ENCODE measurements at regions not wholly inside any gene's neighbourhood (a gene's known extent, or its start where the extent isn't known, plus 50 kb on each side); places are given as distances from the start of the nearest gene placed in this dataset.

DNA sequence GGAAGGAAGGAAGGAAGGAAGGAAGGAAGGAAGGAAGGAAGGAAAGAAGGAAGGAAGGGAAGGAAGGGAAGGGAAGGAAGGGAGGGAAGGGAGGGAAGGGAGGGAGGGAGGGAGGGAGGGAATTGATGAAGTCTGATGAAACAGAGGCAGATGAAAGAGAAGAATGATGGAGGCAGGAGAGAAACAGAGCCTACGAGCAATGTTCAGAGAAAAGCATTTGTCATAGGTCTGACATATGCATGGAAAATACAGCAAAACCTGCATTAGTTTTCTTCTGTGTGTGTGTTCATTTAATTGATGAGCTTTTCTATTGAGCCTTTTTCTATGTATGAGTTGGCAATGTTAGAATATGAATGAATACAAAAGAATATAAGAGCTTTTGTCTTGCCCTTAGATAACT lies 343.4 kb downstream of the GXYLT1 start:
- no peaks in the 10 kb centered on the region for H3K27me3 ChIP-seq (ENCODE audit: control insufficient read depth, insufficient read depth, low read length)
- H3K9ac ChIP-seq (ENCODE audit: low read length), result no peak overlapping the region
- no peak overlapping the region for H3K4me3 ChIP-seq (ENCODE audit: low read length)
- no peaks in the 10 kb centered on the region for H3K4me1 ChIP-seq (ENCODE audit: control insufficient read depth, low read depth, low read length)
- no peak overlapping the region for H3K27ac ChIP-seq (ENCODE audit: low read length)
- no peaks in the 10 kb centered on the region for H3K9me3 ChIP-seq (ENCODE audit: control insufficient read depth, low read depth, low read length)
- no peaks in the 10 kb centered on the region for H3K36me3 ChIP-seq (ENCODE audit: control insufficient read depth, low read depth, low read length)

DNA sequence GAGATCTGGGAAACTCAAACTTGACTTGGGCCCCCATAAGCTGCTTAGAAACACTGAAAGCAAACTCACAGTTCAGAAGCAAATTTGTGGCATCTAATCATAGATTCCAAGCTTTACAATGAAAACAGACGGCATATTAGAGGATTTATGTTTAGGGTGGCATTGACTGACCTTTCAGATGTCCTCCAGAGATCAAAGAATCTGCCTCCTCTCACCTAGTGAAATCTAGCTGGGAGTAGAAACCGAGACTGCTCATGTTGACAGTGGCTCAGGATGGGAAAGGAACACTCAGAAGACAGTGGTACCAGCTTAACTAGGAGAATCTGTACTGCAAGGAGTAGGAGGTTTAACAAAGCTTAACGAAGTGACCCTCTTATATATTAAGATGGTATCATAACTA lies 345.0 kb downstream of the GXYLT1 start:
- Histone ChIP-seq H3K4me1 (ENCODE audit: control insufficient read depth, low read depth, low read length) (no peaks in the 10 kb centered on the region), H3K27ac (ENCODE audit: low read length) (no peak overlapping the region), H3K9ac (ENCODE audit: low read length) (no peak overlapping the region), H3K9me3 (ENCODE audit: control insufficient read depth, low read depth, low read length) (no peaks in the 10 kb centered on the region), H3K36me3 (ENCODE audit: control insufficient read depth, low read depth, low read length) (no peaks in the 10 kb centered on the region), H3K4me3 (ENCODE audit: low read length) (no peak overlapping the region), H3K27me3 (ENCODE audit: control insufficient read depth, insufficient read depth, low read length) (no peaks in the 10 kb centered on the region)

DNA sequence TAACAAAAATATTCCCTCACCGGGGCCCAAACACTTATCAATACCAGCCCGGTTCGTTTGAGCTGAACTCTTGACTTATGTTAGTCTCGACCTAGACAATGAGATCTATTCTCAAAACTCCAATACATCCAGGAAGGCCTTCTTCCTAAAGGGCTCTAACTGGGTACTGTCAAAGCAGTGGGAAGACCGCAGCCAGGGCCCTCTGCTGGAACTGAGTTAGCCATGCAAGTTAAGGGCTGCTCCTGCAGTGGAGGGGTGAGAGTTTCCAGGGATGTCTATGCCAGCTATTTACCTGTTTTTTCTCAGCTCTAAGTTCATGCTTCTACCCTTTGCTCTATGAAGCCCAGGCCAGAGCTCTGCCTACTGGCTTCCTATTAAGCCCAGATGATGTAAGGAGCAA lies 348.8 kb downstream of the GXYLT1 start:
- Histone ChIP-seq H3K9me3 (ENCODE audit: control insufficient read depth, low read depth, low read length) (no peaks in the 10 kb centered on the region), H3K27ac (ENCODE audit: low read length) (no peak overlapping the region), H3K4me1 (ENCODE audit: control insufficient read depth, low read depth, low read length) (no peaks in the 10 kb centered on the region), H3K27me3 (ENCODE audit: control insufficient read depth, insufficient read depth, low read length) (no peaks in the 10 kb centered on the region), H3K36me3 (ENCODE audit: control insufficient read depth, low read depth, low read length) (no peaks in the 10 kb centered on the region), H3K4me3 (ENCODE audit: low read length) (no peak overlapping the region), H3K9ac (ENCODE audit: low read length) (no peak overlapping the region)

DNA sequence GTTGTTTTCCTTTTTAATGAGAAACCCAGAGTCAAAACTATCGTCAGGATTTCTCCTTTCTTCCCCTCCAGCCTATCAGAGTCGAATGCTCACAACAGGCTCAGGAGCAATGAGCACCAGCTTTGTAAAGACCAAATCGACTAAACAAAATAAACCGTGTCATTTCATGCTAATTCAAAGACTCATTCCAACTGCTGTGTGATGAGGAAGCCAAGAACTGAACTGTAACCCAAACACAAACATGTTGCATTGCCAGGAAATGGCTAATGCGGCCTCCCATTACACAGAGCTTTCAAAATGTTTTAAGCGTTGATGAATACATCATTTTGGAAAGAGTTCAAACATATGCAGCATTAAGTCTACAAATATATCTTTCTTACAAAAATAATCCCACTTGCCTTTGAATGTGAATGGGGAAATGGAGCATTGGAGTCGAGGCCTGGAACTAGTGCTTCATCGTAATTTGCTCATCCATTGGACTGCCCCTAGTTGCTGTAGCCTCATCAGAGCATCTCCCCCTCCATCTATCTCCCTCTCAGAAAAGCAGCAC lies 349.5 kb downstream of the GXYLT1 start:
- H3K27me3 ChIP-seq (ENCODE audit: control insufficient read depth, insufficient read depth, low read length), result no peaks in the 10 kb centered on the region
- no peak overlapping the region for H3K27ac ChIP-seq (ENCODE audit: low read length)
- H3K36me3 ChIP-seq (ENCODE audit: control insufficient read depth, low read depth, low read length), result no peaks in the 10 kb centered on the region
- no peak overlapping the region for H3K4me3 ChIP-seq (ENCODE audit: low read length)
- no peaks in the 10 kb centered on the region for H3K9me3 ChIP-seq (ENCODE audit: control insufficient read depth, low read depth, low read length)
- H3K4me1 ChIP-seq (ENCODE audit: control insufficient read depth, low read depth, low read length), result no peaks in the 10 kb centered on the region
- no peak overlapping the region for H3K9ac ChIP-seq (ENCODE audit: low read length)

DNA sequence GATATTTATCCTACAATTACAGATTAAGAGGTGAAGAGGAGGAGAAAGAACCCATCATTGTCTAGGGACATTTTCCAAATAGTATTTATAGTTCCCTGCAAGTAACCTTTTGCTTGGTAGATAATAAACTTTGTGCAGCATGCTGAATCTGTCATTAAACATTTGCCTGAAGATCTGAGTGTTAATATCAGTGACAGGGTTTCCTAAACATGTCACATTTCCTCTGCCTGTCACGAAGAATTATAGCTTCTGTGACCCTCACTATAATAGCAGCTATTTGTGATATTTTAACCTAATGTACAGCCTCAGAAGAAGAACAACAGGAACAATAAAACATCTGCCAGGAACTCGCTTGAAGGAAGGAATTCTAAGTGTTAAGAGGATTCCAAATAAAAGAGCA lies 350.3 kb downstream of the GXYLT1 start:
- Histone ChIP-seq H3K27me3 (ENCODE audit: control insufficient read depth, insufficient read depth, low read length) (no peaks in the 10 kb centered on the region), H3K4me3 (ENCODE audit: low read length) (no peak overlapping the region), H3K9ac (ENCODE audit: low read length) (no peak overlapping the region), H3K4me1 (ENCODE audit: control insufficient read depth, low read depth, low read length) (no peaks in the 10 kb centered on the region), H3K36me3 (ENCODE audit: control insufficient read depth, low read depth, low read length) (no peaks in the 10 kb centered on the region), H3K27ac (ENCODE audit: low read length) (no peak overlapping the region), H3K9me3 (ENCODE audit: control insufficient read depth, low read depth, low read length) (no peaks in the 10 kb centered on the region)

DNA sequence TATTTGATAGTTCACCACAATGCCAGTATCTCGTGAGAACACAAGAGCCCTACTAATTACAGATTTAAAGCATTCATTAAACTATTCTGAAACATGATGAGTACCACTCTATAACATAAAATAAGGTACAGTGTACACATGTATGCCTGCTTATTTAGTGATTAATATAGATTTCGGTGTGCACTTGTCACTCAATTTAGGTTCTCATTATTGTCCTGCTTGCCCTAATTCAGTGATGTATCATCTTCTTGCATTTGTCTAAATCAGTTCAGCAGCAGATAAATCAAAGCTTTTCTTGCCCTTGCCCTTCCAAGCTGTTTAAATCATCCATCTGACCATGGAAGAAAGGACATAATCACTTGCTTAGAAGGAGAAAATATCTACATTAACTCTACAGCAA lies 359.7 kb downstream of the GXYLT1 start:
- Histone ChIP-seq H3K27ac (ENCODE audit: low read length) (no peak overlapping the region), H3K9me3 (ENCODE audit: control insufficient read depth, low read depth, low read length) (no peaks in the 10 kb centered on the region), H3K4me3 (ENCODE audit: low read length) (no peak overlapping the region), H3K4me1 (ENCODE audit: control insufficient read depth, low read depth, low read length) (no peaks in the 10 kb centered on the region), H3K36me3 (ENCODE audit: control insufficient read depth, low read depth, low read length) (no peaks in the 10 kb centered on the region), H3K27me3 (ENCODE audit: control insufficient read depth, insufficient read depth, low read length) (no peaks in the 10 kb centered on the region), H3K9ac (ENCODE audit: low read length) (no peak overlapping the region)

DNA sequence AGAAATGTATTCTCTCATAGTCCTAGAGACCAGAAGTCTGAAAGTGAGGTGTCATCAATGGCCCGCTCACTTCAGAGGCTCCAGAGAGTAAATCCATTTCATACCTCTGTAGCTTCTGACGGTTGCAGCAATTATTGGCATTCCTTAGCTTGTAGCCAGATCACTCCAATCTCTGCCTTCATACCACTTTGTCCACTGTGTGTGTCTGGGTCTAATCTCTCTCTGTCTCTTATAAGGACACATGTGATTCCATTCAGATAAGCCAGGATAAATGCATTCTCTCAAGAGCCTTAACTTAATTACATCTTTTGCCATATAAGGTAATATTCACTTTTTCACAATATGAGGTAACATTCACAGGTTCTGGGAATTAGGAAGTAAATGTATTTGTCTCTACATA lies 365.7 kb downstream of the GXYLT1 start:
- Histone ChIP-seq H3K27ac (ENCODE audit: low read length) (no peak overlapping the region), H3K9ac (ENCODE audit: low read length) (no peak overlapping the region), H3K4me1 (ENCODE audit: control insufficient read depth, low read depth, low read length) (no peaks in the 10 kb centered on the region), H3K27me3 (ENCODE audit: control insufficient read depth, insufficient read depth, low read length) (no peaks in the 10 kb centered on the region), H3K36me3 (ENCODE audit: control insufficient read depth, low read depth, low read length) (no peaks in the 10 kb centered on the region), H3K4me3 (ENCODE audit: low read length) (no peak overlapping the region), H3K9me3 (ENCODE audit: control insufficient read depth, low read depth, low read length) (no peaks in the 10 kb centered on the region)

DNA sequence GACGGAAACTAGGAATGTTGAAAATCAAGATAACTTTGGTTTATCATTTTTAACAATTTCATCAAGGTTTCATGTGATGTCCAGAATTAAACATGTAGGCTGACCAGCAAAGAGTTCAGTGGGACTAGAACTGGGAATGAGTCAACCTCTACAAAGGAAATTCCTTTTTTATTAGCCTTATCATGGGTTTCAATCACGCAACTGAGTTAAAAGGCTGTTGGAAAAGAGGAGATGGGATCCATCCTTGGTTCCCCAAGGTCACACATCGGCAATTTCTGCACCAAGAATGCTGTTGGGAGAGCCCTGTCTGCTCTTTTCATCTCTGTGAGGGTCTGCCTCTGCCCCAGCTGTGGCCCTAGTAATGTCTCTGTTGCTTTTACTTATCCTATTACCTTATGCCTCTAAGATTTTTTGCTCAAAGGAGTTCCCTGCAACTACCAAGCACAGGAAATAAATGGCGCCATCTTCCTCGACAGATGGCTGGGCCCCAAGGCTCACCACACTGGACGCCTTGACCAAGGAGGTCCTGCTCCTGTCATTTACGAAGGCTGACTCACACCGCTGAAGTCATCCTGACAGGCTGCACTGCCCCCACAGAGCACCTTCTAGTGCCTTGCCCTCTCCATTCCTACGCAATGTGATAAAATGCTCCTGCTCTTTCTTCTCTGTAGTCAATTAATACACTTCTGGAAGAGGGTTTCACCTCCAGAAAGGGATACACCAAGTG lies 367.4 kb downstream of the GXYLT1 start:
- Histone ChIP-seq H3K27ac (ENCODE audit: low read length) (no peak overlapping the region), H3K9ac (ENCODE audit: low read length) (no peak overlapping the region), H3K27me3 (ENCODE audit: control insufficient read depth, insufficient read depth, low read length) (no peaks in the 10 kb centered on the region), H3K4me3 (ENCODE audit: low read length) (no peak overlapping the region), H3K9me3 (ENCODE audit: control insufficient read depth, low read depth, low read length) (no peaks in the 10 kb centered on the region), H3K4me1 (ENCODE audit: control insufficient read depth, low read depth, low read length) (no peaks in the 10 kb centered on the region), H3K36me3 (ENCODE audit: control insufficient read depth, low read depth, low read length) (no peaks in the 10 kb centered on the region)

DNA sequence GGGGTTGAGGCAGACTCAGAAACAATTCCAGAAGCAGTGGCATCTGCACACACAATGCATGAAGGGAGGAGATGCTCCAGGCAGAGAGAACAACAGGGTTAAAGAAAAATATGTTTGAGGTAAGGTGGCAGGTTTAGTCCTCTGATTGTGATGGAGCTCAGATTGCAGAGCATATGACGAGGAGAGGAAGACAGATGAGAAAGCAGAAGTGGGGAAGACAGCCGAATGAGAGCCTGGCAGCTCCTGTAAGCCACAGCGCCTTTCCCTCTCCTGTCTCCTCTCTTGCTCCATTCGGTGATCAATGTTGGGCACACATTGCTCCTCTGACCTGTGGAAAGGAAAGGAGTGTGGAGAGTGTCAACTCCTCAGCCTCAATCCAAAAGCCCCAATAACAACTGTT lies 372.2 kb downstream of the GXYLT1 start:
- Histone ChIP-seq H3K27ac (ENCODE audit: low read length) (no peak overlapping the region), H3K36me3 (ENCODE audit: control insufficient read depth, low read depth, low read length) (no peaks in the 10 kb centered on the region), H3K4me3 (ENCODE audit: low read length) (no peak overlapping the region), H3K9ac (ENCODE audit: low read length) (no peak overlapping the region), H3K4me1 (ENCODE audit: control insufficient read depth, low read depth, low read length) (peaks cover 5% of the 10 kb centered on the region), H3K9me3 (ENCODE audit: control insufficient read depth, low read depth, low read length) (no peaks in the 10 kb centered on the region), H3K27me3 (ENCODE audit: control insufficient read depth, insufficient read depth, low read length) (no peaks in the 10 kb centered on the region)

DNA sequence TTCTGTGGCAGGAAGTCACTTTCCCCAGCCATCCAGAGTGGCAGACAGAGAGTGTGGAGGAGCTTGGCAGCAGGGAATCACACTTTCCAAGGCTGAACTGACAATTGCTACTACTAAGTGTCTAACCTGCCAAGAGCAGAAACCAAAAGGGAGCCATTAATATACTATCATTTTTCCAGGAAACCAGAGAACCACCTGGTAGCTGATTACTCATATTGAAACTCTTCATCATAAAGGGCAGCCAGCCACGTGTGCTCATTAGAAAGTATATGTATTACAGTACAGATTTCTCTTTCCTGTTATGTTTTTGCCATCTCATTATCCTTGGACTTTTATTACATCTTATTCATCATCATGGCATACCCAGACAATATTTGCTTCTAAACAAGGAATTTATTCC lies 374.9 kb downstream of the GXYLT1 start:
- H3K4me1 ChIP-seq (ENCODE audit: control insufficient read depth, low read depth, low read length), result peaks cover 8% of the 10 kb centered on the region
- H3K27ac ChIP-seq (ENCODE audit: low read length), result no peak overlapping the region
- no peaks in the 10 kb centered on the region for H3K36me3 ChIP-seq (ENCODE audit: control insufficient read depth, low read depth, low read length)
- no peaks in the 10 kb centered on the region for H3K27me3 ChIP-seq (ENCODE audit: control insufficient read depth, insufficient read depth, low read length)
- no peak overlapping the region for H3K4me3 ChIP-seq (ENCODE audit: low read length)
- no peak overlapping the region for H3K9ac ChIP-seq (ENCODE audit: low read length)
- H3K9me3 ChIP-seq (ENCODE audit: control insufficient read depth, low read depth, low read length), result no peaks in the 10 kb centered on the region

DNA sequence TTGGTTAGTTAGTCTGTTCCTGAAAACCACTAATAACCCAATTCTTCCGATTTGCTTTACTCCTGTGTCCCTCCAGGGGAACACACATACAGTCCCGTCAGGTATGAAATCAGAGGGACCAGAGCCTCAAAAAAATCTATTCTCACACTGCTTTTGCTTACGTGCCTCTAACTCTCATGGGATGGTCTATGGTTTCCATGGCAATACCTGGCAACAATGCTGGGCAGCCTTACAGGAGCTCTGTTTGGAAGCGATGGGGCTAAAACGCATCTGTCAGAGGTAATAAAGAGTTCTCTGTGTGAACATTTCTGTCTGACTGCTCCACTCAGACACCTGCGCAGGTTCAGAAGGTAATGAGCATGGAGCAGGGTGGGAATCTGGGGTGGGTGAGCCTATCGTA lies 376.2 kb downstream of the GXYLT1 start:
- Histone ChIP-seq H3K9me3 (ENCODE audit: control insufficient read depth, low read depth, low read length) (no peaks in the 10 kb centered on the region), H3K36me3 (ENCODE audit: control insufficient read depth, low read depth, low read length) (no peaks in the 10 kb centered on the region)

DNA sequence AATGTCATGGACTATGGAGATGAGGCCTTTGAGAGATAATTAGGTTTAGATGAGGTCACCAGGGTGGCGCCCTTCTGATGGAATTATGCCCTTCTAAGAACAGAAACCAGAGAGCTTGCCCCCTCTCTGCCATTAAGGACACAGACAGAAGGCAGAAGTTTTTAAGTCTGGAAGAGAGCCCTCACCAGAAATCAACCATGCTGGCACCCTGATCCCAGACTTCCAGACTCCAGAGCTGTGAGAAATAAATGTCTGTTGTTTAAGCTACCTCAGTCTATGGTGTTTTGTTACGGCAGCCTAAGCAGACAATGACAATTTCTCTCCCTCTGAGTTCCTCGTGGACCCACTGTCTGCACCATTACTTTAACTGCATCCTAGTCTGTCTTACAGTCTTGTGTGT lies 382.0 kb downstream of the GXYLT1 start:
- H3K36me3 ChIP-seq (ENCODE audit: control insufficient read depth, low read depth, low read length), result no peaks in the 10 kb centered on the region
- H3K4me3 ChIP-seq (ENCODE audit: low read length), result no peak overlapping the region
- H3K9me3 ChIP-seq (ENCODE audit: control insufficient read depth, low read depth, low read length), result no peaks in the 10 kb centered on the region
- no peak overlapping the region for H3K9ac ChIP-seq (ENCODE audit: low read length)
- no peak overlapping the region for H3K27ac ChIP-seq (ENCODE audit: low read length)
- no peaks in the 10 kb centered on the region for H3K27me3 ChIP-seq (ENCODE audit: control insufficient read depth, insufficient read depth, low read length)
- H3K4me1 ChIP-seq (ENCODE audit: control insufficient read depth, low read depth, low read length), result peaks cover 5% of the 10 kb centered on the region

More for the DNA sequence above, 376.2 kb downstream of the GXYLT1 start:
- no peak overlapping the region for H3K9ac ChIP-seq (ENCODE audit: low read length)
- H3K27ac ChIP-seq (ENCODE audit: low read length), result no peak overlapping the region
- no peak overlapping the region for H3K4me3 ChIP-seq (ENCODE audit: low read length)
- H3K4me1 ChIP-seq (ENCODE audit: control insufficient read depth, low read depth, low read length), result peaks cover 8% of the 10 kb centered on the region
- no peaks in the 10 kb centered on the region for H3K27me3 ChIP-seq (ENCODE audit: control insufficient read depth, insufficient read depth, low read length)
